Astrocyte of the spinal cord (primary cell): ENCODE measurements at regions not wholly inside any gene's neighbourhood (a gene's known extent, or its start where the extent isn't known, plus 50 kb on each side); places are given as distances from the start of the nearest gene placed in this dataset.

Experiments
- DNase-seq: peaks from one replicate; pipeline ENCODE4 v3.0.0; 2011; ENCODE audit warnings: low read depth, low spot score
- H3K4me3 ChIP-seq: 2 replicates; pipeline ENCODE4 v1.5.1; 2011; ENCODE audit warnings: low read depth, mild to moderate bottlenecking, low read length, moderate library complexity
- CTCF ChIP-seq: IDR thresholded peaks from 2 replicates; pipeline ENCODE4 v1.5.1; 2012; ENCODE audit warnings: low read depth, mild to moderate bottlenecking, low read length, inconsistent platforms
- in situ Hi-C: cut with HindIII; loops from 2 replicates; pipeline ENCODE4 v1.10.0; 2017; ENCODE audit warnings: low sequenced_read_pairs

- in situ Hi-C loops = no loop called here
- no peak for TF ChIP-seq CTCF
- no peak overlapping the region for H3K4me3 ChIP-seq
- no peak for DNase-seq
Observed at GRCh38 chr18:45119876-45120275, 439.2 kb downstream of the SETBP1 start.

- no peak for DNase-seq
- TF ChIP-seq CTCF = no peak
- no peak overlapping the region for H3K4me3 ChIP-seq
- in situ Hi-C loops = no loop called here
Observed at GRCh38 chr18:45121146-45121545, 440.5 kb downstream of the SETBP1 start.

- H3K4me3 ChIP-seq = no peak overlapping the region
- DNase-seq = no peak
- in situ Hi-C loops = no loop called here
- no peak for TF ChIP-seq CTCF
Observed at GRCh38 chr18:45122506-45122905, 441.8 kb downstream of the SETBP1 start.

GRCh38 chr18:45127405-45127804 is 446.7 kb downstream of the SETBP1 start:
- no peak for DNase-seq
- H3K4me3 ChIP-seq = no peak overlapping the region
- no peak for TF ChIP-seq CTCF
- in situ Hi-C loops = no loop called here

GRCh38 chr18:45133276-45133675 is 452.6 kb downstream of the SETBP1 start:
- in situ Hi-C loops = no loop called here
- no peak for TF ChIP-seq CTCF
- no peak overlapping the region for H3K4me3 ChIP-seq
- no peak for DNase-seq

- DNase-seq = no peak
- in situ Hi-C loops = no loop called here
- TF ChIP-seq CTCF = no peak
- H3K4me3 ChIP-seq = no peak overlapping the region
Observed at GRCh38 chr18:45136381-45137086, 455.8 kb downstream of the SETBP1 start.

- TF ChIP-seq CTCF = no peak
- in situ Hi-C loops = no loop called here
- H3K4me3 ChIP-seq = no peak overlapping the region
- no peak for DNase-seq
Observed at GRCh38 chr18:45137087-45137419, 456.4 kb downstream of the SETBP1 start.
